ENCODE measurements at regions not wholly inside any gene's neighbourhood (a gene's known extent, or its start where the extent isn't known, plus 50 kb on each side); places are given as distances from the start of the nearest gene placed in this dataset.

DNA sequence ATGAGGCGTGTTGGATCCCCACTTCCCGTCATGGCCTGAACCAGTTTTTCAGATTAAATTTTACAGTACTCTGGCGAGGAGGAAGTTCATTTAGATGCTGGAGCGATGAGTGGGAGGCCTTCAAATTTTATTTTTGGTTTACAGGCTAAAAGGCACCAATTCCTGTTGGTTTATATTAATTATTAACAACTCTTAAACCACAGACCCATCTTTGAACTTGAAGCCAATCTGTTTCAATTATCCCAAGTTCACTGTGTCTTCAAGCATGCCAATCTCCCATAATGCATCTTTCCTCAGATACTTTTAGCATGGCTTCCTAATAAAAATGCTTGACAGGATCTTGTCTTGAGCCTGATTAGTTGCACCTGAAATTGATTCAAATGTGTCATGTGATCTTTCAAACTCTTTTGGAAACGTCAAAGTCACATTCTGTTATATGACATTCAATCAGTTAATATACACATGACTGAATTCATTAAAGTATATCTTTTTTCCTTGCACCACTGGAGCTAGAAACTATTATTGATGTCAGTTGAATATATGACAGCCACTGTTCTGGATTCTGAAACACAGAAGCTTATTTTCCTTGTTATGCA lies 641.7 kb upstream of the TMEM132C start:
- TF ChIP-seq, protein P1, sequence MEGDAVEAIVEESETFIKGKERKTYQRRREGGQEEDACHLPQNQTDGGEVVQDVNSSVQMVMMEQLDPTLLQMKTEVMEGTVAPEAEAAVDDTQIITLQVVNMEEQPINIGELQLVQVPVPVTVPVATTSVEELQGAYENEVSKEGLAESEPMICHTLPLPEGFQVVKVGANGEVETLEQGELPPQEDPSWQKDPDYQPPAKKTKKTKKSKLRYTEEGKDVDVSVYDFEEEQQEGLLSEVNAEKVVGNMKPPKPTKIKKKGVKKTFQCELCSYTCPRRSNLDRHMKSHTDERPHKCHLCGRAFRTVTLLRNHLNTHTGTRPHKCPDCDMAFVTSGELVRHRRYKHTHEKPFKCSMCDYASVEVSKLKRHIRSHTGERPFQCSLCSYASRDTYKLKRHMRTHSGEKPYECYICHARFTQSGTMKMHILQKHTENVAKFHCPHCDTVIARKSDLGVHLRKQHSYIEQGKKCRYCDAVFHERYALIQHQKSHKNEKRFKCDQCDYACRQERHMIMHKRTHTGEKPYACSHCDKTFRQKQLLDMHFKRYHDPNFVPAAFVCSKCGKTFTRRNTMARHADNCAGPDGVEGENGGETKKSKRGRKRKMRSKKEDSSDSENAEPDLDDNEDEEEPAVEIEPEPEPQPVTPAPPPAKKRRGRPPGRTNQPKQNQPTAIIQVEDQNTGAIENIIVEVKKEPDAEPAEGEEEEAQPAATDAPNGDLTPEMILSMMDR (IDR thresholded peaks at IDR 0.05; ENCODE audit: insufficient read depth, low read length) = no peak
- TF ChIP-seq POLR2AphosphoS5 (IDR thresholded peaks at IDR 0.05; ENCODE audit: low read depth) = no peak
- TF ChIP-seq, protein P2, sequence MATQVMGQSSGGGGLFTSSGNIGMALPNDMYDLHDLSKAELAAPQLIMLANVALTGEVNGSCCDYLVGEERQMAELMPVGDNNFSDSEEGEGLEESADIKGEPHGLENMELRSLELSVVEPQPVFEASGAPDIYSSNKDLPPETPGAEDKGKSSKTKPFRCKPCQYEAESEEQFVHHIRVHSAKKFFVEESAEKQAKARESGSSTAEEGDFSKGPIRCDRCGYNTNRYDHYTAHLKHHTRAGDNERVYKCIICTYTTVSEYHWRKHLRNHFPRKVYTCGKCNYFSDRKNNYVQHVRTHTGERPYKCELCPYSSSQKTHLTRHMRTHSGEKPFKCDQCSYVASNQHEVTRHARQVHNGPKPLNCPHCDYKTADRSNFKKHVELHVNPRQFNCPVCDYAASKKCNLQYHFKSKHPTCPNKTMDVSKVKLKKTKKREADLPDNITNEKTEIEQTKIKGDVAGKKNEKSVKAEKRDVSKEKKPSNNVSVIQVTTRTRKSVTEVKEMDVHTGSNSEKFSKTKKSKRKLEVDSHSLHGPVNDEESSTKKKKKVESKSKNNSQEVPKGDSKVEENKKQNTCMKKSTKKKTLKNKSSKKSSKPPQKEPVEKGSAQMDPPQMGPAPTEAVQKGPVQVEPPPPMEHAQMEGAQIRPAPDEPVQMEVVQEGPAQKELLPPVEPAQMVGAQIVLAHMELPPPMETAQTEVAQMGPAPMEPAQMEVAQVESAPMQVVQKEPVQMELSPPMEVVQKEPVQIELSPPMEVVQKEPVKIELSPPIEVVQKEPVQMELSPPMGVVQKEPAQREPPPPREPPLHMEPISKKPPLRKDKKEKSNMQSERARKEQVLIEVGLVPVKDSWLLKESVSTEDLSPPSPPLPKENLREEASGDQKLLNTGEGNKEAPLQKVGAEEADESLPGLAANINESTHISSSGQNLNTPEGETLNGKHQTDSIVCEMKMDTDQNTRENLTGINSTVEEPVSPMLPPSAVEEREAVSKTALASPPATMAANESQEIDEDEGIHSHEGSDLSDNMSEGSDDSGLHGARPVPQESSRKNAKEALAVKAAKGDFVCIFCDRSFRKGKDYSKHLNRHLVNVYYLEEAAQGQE (IDR thresholded peaks at IDR 0.05; ENCODE audit: insufficient replicate concordance, low read depth) = no peak
- no peak for TF ChIP-seq GABPA (IDR thresholded peaks at IDR 0.05; ENCODE audit: low read depth)
- TF ChIP-seq SPI1 (IDR thresholded peaks at IDR 0.05; ENCODE audit: borderline replicate concordance, low read depth) = no peak

Measured in HL-60 (cell line).